Endothelial cell of umbilical vein (primary cell): ENCODE measurements at regions not wholly inside any gene's neighbourhood (a gene's known extent, or its start where the extent isn't known, plus 50 kb on each side); places are given as distances from the start of the nearest gene placed in this dataset.

ENCODE experiments used
- BruUV-seq: library from RNA; stranded (reverse); fragments of 400-500 nt; replicated peaks from 2 replicates; lab custom pipeline; 2021; lab: Mats Ljungman, UMichigan
- CTCF ChIA-PET: fragments of 300-600, 350-600 bp; sonication (Branson Sonifier 250); formaldehyde crosslinking; loops from one replicate; lab custom pipeline; 2021; ENCODE audit warnings: antibody characterized with exemption, inconsistent platforms; lab: Charles Lee
- POLR2A ChIA-PET: fragments of 300-600, 350-600 bp; sonication (Branson Sonifier 250); formaldehyde crosslinking; loops from one replicate; lab custom pipeline; 2021; ENCODE audit warnings: antibody characterized with exemption, inconsistent platforms; lab: Charles Lee
- DNase-seq: peaks from one replicate; pipeline ENCODE4 v3.0.0-alpha.2; 2011; ENCODE audit warnings: low read depth, low spot score
- FAIRE-seq: peaks from 2 replicates; lab custom pipeline; 2011; peaks lifted over from hg19 to GRCh38; lab: Jason Lieb, UNC
- H2AFZ ChIP-seq: 2 replicates; pipeline ENCODE4 v1.6.0; 2012; ENCODE audit warnings: low read depth, low read length, control low read depth, inconsistent platforms
- H3K27ac ChIP-seq: 2 replicates; pipeline ENCODE4 v1.5.1; 2011; ENCODE audit warnings: low read depth, mild to moderate bottlenecking, control low read depth, low read length, moderate library complexity; ENCODE audit not compliant: insufficient read depth
- H3K27me3 ChIP-seq, 2 experiments: 2 replicates each; pipeline versions ENCODE4 v1.6.0 to v1.6.1; 2011; ENCODE audit warnings: low read length in 2 of 2, mixed read lengths in 1 of 2; ENCODE audit not compliant: control insufficient read depth in 2 of 2, insufficient read depth in 2 of 2
- H3K36me3 ChIP-seq, 2 experiments: 2 replicates in 1 of 2; 3 replicates in 1 of 2; pipeline ENCODE4 v1.5.1; 2011; ENCODE audit warnings: low read length in 2 of 2, mild to moderate bottlenecking in 1 of 2, moderate library complexity in 1 of 2; ENCODE audit not compliant: control insufficient read depth in 2 of 2, insufficient read depth in 2 of 2; ENCODE audit errors: extremely low read depth in 1 of 2
- H3K4me1 ChIP-seq: 3 replicates; pipeline ENCODE4 v1.5.1; 2011; ENCODE audit warnings: mild to moderate bottlenecking, low read length; ENCODE audit not compliant: control insufficient read depth, insufficient read depth; ENCODE audit errors: extremely low read depth
- H3K4me2 ChIP-seq: 2 replicates; pipeline ENCODE4 v1.6.1; 2011; ENCODE audit warnings: low read length, control low read depth, mixed read lengths; ENCODE audit not compliant: insufficient read depth
- H3K4me3 ChIP-seq, 3 experiments: fragments of 200-600 bp in 1 of 3; sonication (generic), shearing (Covaris generic) in 1 of 3; replicated peaks in 1 of 3; 2 replicates each; pipeline ENCODE4 v1.5.1; 2011 to 2016; ENCODE audit warnings: control low read depth in 3 of 3, low read length in 3 of 3, mild to moderate bottlenecking in 2 of 3, inconsistent platforms in 1 of 3, low read depth in 1 of 3, moderate library complexity in 1 of 3; ENCODE audit not compliant: insufficient read depth in 1 of 3
- H3K79me2 ChIP-seq: 2 replicates; pipeline ENCODE4 v1.6.0; 2012; ENCODE audit warnings: low read length, inconsistent platforms; ENCODE audit not compliant: control insufficient read depth, insufficient read depth
- H3K9ac ChIP-seq: replicated peaks from 2 replicates; pipeline ENCODE3; 2011; ENCODE audit warnings: low read length, control low read depth; ENCODE audit not compliant: insufficient read depth; ENCODE audit errors: extremely low read depth
- H3K9me1 ChIP-seq: replicated peaks from 3 replicates; pipeline ENCODE4 v1.6.0; 2011; ENCODE audit warnings: mild to moderate bottlenecking, low read length; ENCODE audit not compliant: control insufficient read depth, insufficient read depth; ENCODE audit errors: extremely low read depth
- H3K9me3 ChIP-seq: replicated peaks from 2 replicates; pipeline ENCODE4 v1.5.1; 2012; ENCODE audit warnings: low read length, inconsistent platforms; ENCODE audit not compliant: control insufficient read depth, insufficient read depth
- H4K20me1 ChIP-seq: replicated peaks from 2 replicates; pipeline ENCODE3; 2011; ENCODE audit warnings: mild to moderate bottlenecking, low read length; ENCODE audit not compliant: control insufficient read depth, insufficient read depth; ENCODE audit errors: extremely low read depth
- CTCF ChIP-seq, 2 donors: IDR thresholded peaks; 1 replicate in 1 of 2; 2 replicates in 1 of 2; pipeline ENCODE4 v1.5.1; 2011; ENCODE audit warnings: low read length in 2 of 2, mild to moderate bottlenecking in 2 of 2, moderate library complexity in 2 of 2, control low read depth in 1 of 2, inconsistent platforms in 1 of 2, low read depth in 1 of 2; ENCODE audit not compliant: insufficient read depth in 1 of 2; ENCODE audit errors: extremely low read depth in 1 of 2
- EZH2 ChIP-seq: IDR thresholded peaks from 2 replicates; pipeline ENCODE4 v1.6.1; 2012; ENCODE audit warnings: borderline replicate concordance, low read depth, mild to moderate bottlenecking, moderate library complexity, low read length, inconsistent platforms; ENCODE audit not compliant: severe bottlenecking
- FOS ChIP-seq: IDR thresholded peaks from 2 replicates; pipeline ENCODE4 v1.6.1; 2011; ENCODE audit warnings: mild to moderate bottlenecking, low read length, moderate library complexity, borderline replicate concordance; ENCODE audit not compliant: insufficient read depth
- GATA2 ChIP-seq: IDR thresholded peaks from 2 replicates; pipeline ENCODE4 v1.7.0; 2011; ENCODE audit warnings: low read depth, mild to moderate bottlenecking, moderate library complexity, mixed read lengths, low read length; ENCODE audit not compliant: insufficient read length, insufficient read depth
- JUN ChIP-seq: IDR thresholded peaks from 2 replicates; pipeline ENCODE4 v1.6.1; 2011; ENCODE audit warnings: borderline replicate concordance, low read depth; ENCODE audit not compliant: insufficient read length, insufficient read depth
- MYC ChIP-seq: IDR thresholded peaks from one replicate; pipeline ENCODE4 v1.6.1; 2011; ENCODE audit warnings: mild to moderate bottlenecking, low read depth, low read length
- POLR2A ChIP-seq: IDR thresholded peaks from 2 replicates; pipeline ENCODE4 v1.6.1; 2012; ENCODE audit warnings: low read depth, mild to moderate bottlenecking, control low read depth, low read length
- POLR2AphosphoS5 ChIP-seq: IDR thresholded peaks from 2 replicates; pipeline ENCODE4 v1.6.1; 2012; ENCODE audit warnings: low read depth, mild to moderate bottlenecking, control low read depth, low read length, moderate library complexity; ENCODE audit not compliant: insufficient read depth
- dilution Hi-C: fragments of 300-500 bp; cut with MboI; formaldehyde crosslinking; loops from one replicate; pipeline ENCODE4 v1.15.0; 2019; ENCODE audit warnings: low sequenced_read_pairs; ENCODE audit not compliant: extremely low pct_ligation_motif_present
- intact Hi-C: fragments of 100-400 bp; cut with micrococcal nuclease; formaldehyde crosslinking; loops from one replicate; pipeline ENCODE4 v1.10.0; 2022
- TF ChIP-seq, protein P1 (sequence below): IDR thresholded peaks from 2 replicates; pipeline ENCODE4 v1.6.1; 2011; ENCODE audit not compliant: insufficient read depth, insufficient read length

DNA sequence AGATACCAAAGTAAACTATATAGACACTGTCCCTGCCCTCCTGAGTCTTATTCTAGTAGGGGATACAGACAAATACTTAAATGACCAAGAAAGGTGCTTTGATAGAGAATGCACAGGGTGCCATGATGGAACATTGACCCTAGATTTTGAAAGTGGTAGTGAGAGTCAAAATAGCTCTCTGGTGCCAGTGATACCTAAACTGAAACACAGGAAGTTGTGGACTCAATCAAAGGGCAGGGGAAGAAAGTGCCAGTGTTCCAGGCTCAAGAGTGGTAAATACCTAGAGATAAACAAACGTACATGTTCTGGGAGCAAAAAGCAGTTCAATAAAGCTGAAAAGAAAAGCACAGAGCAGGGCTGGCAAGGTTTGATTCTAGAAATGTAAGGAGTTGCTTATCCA lies 267.6 kb downstream of the ISL1 start:
- H3K9me3 ChIP-seq: no peaks in the 10 kb centered on the region
- H3K79me2 ChIP-seq: no peaks in the 10 kb centered on the region
- FAIRE-seq (no peak), DNase-seq (peak; percentile 4)
- H3K27me3 ChIP-seq: no peaks in the 10 kb centered on the region
- no peak overlapping the region for H3K4me2 ChIP-seq
- peak overlapping the region; percentile 9 for H2AFZ ChIP-seq
- H3K9me1 ChIP-seq: no peaks in the 10 kb centered on the region
- CTCF ChIA-PET: no interaction called here
- intact Hi-C loops (loop anchor here (5.0 kb wide), 1 partner anchor 161 kb away; no protein-coding TSS in a partner anchor), dilution Hi-C loops (no loop called here)
- BruUV-seq: no TSS peak
- H3K27ac ChIP-seq: peak overlapping the region; percentile 51
- H3K9ac ChIP-seq: no peak overlapping the region
- no peak overlapping the region for H3K4me3 ChIP-seq
- H4K20me1 ChIP-seq: no peaks in the 10 kb centered on the region
- no peaks in the 10 kb centered on the region for H3K36me3 ChIP-seq
- peaks cover 31% of the 10 kb centered on the region for H3K4me1 ChIP-seq
- TF ChIP-seq POLR2A (no peak), GATA2 (no peak), EZH2 (no peak), MYC (no peak), FOS (no peak), POLR2AphosphoS5 (no peak), JUN (no peak)
- TF ChIP-seq, protein P1, sequence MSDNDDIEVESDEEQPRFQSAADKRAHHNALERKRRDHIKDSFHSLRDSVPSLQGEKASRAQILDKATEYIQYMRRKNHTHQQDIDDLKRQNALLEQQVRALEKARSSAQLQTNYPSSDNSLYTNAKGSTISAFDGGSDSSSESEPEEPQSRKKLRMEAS: no peak
- POLR2A ChIA-PET: no interaction called here

- no peaks in the 10 kb centered on the region for H3K9me1 ChIP-seq
- H3K27ac ChIP-seq: peak overlapping the region; percentile 51
- TF ChIP-seq FOS (no peak), CTCF (IDR thresholded peaks at IDR 0.05; ENCODE audit: extremely low read depth in 1 of 2, insufficient read depth in 1 of 2, low read depth in 1 of 2, low read length in 2 of 2) (no peak), POLR2A (no peak), JUN (no peak), MYC (no peak), POLR2AphosphoS5 (no peak), EZH2 (no peak), GATA2 (no peak)
- TF ChIP-seq, protein P1: no peak
- ChIA-PET CTCF (interaction anchor here (0.7 to 1.0 kb wide), 3 partner anchors 9 to 266 kb away, joined by 3 to 4 read pairs (median 3); no protein-coding TSS in a partner anchor), POLR2A (interaction anchor here (0.7 kb wide), 1 partner anchor 268 kb away, joined by 3 read pairs; the partner anchor contains the start of gene ISL1)
- DNase-seq (peak; percentile 63), FAIRE-seq (peak; percentile 76)
- H3K4me2 ChIP-seq: peak overlapping the region; percentile 80
- BruUV-seq: TSS peak; percentile 70
- H3K36me3 ChIP-seq: no peaks in the 10 kb centered on the region
- no peaks in the 10 kb centered on the region for H4K20me1 ChIP-seq
- H3K4me3 ChIP-seq: peak overlapping the region in 1 of 3 experiments; percentile 7
- no peaks in the 10 kb centered on the region for H3K79me2 ChIP-seq
- peak overlapping the region; percentile 38 for H3K9ac ChIP-seq
- peaks cover 31% of the 10 kb centered on the region for H3K4me1 ChIP-seq
- H3K9me3 ChIP-seq: no peaks in the 10 kb centered on the region
- intact Hi-C loops (loop anchor here (5.0 kb wide), 1 partner anchor 161 kb away; no protein-coding TSS in a partner anchor), dilution Hi-C loops (no loop called here)
- H2AFZ ChIP-seq: peak overlapping the region; percentile 53
- H3K27me3 ChIP-seq: no peaks in the 10 kb centered on the region
These were observed 268.2 kb downstream of the ISL1 start for GRCh38 chr5:51651476-51651875.
